NCI-H345 (cell line): ENCODE measurements at regions not wholly inside any gene's neighbourhood (a gene's known extent, or its start where the extent isn't known, plus 50 kb on each side); places are given as distances from the start of the nearest gene placed in this dataset.

Source experiments
- DNase-seq: peaks from one replicate; lab custom pipeline; 2025; lab: John Stamatoyannopoulos, UW

DNA sequence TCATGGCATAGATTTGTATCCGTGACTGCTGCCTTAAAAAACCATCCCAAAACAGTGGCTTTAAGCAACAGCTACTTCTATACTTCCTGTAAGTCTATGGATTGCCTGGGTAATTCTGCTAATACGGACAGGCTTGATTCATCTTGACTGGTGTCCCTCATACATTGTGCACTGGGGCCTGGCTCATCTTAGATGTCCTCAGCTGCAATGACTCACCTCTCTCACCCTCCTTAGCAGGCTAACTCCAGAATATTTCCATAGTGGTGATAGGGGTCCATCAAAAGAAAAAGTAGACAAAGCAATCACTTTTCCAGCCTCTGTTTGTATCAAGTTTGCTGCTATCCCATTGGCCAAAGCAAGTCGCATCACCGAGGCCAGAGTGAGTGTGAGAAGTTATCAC lies 409.1 kb upstream of the KAZN start:
- DNase-seq, result no peak

DNA sequence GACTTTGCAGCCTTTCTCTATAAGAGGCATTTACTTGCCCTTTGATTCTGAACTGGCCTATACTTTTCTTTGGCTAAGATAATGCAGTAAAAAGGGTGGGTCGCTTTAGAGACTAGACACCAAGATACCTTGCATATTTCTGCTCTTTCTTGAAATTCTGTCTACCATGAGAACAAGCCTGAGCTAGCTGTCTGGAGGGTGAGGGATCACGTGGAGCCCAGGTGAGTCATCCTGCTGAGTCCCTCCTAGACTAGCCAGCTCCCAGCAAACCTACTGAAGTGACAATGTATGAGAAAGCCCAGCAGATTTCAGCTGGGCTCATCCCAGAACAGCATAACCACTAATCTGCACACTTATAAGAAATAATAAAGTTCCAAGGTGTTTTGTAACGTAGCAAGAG lies 408.0 kb upstream of the KAZN start:
- no peak for DNase-seq

DNA sequence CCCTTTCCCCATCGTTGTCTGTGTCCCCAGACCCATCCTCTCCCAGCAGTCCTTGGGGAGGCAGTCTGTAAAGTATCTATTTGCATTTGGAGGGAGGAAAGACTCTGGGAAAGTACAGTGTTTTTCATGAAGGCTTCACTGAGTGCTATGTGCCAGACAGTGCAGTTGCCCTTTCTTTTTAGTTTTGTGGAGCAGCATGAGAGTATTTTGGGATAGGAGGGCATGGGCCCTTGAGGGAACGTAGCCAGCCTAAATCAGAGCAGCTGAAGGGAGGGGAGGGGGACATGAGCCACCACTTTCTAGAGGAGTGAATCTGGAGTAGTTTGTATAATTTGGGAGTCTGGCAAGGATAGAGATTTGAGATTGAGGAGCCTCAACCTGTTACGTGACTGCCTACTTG lies 404.0 kb upstream of the KAZN start:
- DNase-seq, result no peak

DNA sequence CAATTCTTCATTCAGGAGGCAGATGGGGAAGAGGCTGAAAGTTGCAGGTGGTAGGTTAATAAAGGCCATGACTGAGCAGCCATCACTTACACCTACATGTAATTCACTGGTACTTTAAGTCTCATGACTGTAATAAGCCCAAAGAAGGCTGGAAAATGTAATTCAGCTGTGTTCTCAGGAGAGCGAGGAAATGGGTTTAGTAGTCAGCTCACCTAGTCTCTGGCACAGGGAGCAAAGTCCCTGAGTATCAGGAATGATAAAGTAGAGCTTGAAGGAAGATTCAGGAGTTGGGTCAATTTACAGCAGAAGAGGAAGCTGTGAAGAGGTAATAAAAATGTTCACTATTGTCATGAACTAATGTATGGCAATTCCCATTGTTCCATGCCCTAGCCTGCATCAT lies 393.4 kb upstream of the KAZN start:
- no peak for DNase-seq

DNA sequence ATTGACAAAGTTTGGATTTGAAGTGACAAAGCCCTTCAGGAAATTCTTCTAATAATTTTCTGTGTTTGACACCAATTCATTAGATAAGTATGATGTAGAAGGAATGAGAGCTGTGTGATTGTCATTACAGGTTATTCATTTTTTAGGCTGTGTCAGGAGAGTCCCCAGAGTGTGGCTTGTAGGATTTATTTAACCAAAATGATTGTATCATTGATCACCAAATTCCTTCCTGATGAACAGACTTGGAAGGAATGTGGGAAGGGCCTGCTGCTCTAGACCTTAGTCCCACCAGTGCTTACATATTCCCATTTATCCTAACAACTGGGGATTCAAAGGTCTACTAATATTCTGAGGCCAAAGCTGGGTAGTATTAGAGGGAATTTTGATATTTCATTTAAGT lies 383.3 kb upstream of the KAZN start:
- DNase-seq, result no peak

DNA sequence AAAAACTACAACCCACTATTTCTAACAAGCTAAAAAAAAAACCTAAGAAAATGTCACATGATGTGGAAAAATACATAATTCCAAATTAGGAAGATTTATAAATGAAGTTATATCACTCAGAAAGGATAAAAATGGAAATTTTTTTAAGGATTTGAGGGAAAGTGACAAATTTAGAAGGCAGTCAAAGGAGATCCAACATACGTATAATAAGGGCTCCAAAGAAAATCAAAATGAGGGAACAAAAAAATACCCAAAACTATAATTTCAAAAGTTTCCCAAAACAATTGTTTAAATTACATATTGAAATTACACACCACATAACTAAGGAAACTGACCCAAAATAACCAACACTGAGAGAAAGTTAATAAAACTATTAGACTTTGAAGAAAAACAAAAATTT lies 381.1 kb upstream of the KAZN start:
- no peak for DNase-seq

DNA sequence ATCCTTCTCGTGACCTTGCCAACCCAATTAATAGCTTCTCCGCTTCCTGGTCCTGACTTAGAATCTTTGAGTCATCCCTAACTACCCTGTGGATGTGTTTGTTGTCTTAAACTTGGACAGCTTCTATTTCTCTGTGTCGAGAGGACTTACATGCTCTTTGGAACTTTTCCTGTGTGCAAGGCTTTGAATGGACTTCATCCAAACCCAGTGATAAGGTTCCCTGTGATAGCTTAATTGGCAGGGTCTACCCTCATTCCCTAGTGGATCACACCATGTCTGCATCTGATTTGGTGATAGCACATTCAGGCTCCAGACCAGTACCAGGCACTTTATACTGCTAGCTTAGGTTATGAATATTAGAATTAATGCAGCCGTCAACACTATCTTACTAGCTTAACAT lies 378.2 kb upstream of the KAZN start:
- no peak for DNase-seq

DNA sequence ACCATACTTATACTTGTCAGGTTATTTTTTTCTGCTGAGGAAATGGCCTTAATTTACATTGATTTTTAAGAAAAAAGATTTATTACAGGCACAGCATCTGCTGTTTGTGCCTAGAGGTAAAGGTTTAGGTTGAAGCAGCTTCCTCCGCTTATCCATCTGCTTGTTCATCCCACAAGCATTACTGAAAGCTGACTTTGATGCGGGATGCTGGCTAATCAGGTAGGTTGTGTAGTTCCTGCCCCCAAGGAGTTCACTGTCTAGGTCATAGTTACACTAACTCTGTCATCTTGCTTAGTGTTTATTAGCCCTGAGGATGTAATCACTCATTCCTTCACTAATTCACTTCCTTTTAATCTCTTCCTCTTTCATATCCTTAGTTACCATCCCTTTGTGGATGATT lies 377.7 kb upstream of the KAZN start:
- no peak for DNase-seq

DNA sequence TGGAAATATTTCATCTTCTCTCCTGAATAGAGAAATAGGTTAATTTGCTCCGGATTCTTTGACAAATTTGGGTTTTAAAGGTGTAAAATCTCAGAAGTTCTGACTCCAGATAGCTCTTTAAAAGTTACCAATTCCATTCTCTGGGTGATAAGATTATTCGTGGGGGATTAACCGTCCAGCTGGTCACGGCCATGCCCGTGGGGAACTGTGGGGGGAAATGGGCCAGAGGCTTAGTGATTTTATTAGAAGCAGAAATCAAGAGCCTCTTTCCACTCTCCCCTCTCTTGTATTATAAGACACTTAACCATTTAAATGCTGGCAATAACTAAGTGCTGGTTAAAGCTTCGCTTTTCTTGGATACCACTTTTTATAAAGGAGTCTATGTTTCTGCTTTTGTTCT lies 376.4 kb upstream of the KAZN start:
- no peak for DNase-seq

DNA sequence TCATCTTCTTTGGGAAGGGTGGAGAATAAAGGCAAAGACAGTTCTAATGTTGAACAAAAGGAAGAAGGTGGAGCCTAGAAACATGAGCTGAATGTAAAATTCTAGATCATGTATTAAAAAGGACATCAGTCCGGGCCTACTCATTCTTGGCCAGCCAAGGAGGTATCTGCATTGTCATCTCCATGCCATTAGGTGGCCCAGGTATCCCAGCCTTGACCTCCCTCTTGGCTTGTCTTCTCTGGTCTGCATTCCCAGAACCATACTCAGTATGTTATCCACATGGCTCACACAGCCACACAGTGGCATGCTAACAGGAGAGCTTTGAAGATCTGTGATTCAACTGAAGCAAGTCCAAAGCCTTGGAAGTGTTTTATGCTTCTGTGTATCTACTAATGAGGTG lies 369.8 kb upstream of the KAZN start:
- DNase-seq, result no peak

DNA sequence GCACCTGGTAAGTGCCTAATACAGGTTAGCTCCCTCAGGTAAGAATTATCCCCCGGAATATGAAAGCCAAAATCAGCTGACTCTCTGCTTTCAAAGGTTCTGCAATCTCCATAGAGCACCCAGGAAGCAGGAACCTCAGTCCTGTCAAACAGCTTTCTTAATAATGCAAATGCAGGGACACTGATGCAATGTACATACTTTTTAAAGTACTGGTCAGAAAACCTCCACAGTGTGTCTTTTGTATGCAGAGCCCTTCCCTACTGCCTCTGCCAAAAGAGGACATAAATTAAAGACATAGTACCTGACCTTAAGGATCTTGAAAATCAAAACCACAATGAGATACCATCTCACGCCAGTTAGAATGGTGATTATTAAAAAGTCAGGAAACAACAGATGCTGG lies 365.0 kb upstream of the KAZN start:
- no peak for DNase-seq

DNA sequence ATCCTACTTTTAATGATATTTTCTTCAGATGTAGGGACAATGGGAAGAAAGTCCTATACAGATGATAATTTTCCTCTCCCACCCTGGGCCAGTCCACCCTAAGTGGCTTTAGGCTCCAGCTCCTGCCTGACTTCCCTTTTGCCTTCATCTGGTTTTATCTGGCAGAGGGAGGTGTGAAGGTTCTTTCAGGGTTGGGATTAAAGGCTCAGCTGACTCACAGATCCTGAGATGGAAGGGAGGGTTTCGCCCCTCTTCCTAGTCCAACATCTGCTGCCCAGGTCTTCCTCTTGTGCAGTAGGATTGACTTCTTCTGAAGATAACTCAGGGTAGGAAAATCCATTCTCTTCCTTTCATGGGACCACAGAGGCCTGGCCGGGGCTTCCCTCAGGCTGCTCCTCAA lies 362.4 kb upstream of the KAZN start:
- no peak for DNase-seq

DNA sequence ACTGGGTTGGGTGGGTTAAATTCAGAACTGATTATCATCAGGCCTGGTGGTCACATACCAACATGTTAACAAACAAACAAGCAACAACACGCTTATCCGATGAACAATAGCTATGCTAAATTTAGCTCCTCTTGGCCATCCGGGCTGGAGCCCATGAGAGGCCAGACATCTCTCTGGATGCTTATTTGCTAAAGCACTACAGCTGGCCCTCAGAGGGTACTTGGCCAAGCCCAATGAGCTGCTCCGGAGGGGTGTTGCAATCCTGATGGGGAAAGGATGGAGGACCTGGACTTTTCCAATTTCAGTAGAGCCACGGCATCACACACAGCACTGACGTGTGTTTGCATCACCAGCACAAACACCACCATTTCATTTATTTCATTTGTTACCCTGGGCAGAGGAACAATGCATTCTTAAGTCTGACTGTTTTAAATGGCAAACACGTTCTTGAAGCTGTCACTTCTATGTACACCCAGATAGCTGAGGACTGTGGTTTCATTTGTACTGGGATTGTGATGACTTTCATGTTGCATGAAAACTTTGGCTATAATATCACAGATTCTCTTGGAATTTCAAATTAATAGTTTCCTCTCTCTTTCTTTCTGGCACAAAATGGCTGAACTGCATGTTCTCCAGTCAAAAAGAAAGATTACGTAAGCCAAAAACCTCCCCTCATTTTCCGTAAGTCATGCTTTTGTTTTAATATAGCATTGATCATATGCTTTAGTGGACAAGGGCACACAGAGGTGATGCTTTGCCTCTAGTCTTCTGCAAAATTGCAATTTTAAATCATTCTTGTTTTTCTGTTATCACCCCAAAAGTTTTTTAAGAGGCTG lies 359.8 kb upstream of the KAZN start:
- peak; percentile 3 for DNase-seq

DNA sequence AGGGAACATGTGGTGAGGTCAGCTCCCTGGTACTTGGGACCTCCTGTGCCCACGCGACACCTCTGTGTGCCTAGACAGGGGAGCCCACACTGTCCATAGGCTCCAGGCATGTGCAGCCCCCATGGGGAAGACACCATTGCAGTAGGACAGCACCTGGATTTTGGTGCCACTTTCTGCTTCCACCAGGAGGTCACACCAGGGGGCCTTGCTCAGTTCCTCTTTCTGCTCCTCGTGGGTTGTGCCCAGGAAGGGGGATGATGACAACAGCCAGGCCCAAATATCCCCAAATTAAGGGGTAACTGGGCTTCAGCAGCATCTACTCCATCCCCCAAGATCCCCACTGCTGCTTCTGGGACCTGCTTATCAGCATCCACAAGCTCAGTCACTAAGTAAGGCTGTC lies 358.2 kb upstream of the KAZN start:
- no peak for DNase-seq

DNA sequence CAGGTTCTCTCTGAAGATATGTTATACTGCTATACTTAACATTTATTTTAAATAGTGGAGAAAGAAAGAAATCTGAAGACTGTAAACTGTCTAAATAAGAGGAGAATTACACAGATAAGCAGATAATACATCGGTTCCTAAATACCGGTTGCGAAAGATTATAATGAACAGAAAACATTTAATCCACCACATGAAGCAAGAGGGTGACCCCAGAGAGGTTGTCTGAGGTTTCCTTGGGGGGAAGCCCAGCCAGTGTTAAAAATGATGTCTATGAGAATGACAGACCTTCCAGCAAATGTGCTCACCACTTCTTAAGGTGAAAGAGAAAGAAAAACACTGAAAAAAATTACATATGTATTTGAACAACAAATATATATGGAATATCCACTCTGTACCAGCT lies 356.4 kb upstream of the KAZN start:
- no peak for DNase-seq

DNA sequence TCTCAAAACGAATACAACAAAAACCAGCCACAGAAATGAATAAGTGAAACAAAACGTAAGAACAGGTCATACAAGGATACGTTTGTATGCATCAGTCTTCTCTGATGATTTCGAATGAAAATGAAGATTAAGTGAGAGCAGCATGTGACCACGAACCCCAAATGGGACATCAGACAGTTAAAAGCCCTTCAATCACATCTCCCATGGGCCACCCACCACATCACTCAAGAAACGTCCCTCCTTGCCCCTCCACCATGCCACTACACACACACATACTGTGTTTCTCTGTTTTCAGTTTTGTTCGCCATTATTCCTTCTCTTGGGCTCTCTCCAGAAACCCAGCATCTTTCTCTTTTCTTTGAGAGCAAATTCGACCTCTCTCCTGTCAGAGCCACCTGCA lies 355.6 kb upstream of the KAZN start:
- no peak for DNase-seq

DNA sequence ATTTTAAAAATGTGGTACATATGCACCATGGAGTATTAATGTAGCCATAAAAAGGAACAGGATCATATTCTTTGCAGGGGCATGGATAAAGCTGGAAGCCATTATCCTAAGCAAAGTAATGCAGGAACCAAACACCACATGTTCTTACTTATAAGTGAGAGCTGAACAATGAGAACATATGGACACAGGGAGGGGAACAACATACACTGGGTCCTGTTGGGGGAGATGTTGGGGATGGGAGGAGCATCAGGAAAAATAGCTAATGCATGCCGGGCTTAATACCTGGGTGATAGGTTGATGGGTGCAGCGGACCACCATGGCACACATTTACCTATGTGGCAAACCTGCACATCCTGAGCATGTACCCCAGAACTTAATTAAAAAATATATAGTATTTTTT lies 352.5 kb upstream of the KAZN start:
- no peak for DNase-seq

DNA sequence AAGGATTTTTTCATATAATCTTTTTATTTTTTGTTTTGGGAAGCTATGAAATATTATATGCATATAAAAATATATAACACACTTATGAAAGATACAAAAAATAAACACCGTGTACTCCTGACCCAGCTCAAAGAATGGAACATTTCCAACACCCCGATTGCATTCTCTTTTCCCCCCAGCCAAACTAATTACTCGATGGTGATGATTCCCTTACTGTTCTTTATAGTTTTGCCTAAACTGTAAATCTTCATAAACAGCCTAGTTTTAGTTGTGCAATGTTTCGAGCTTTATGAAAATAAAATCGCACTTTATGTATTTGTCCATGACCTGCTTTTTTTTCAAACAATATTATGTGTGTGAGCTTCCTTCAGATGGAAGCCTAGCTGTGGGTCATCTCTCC lies 352.0 kb upstream of the KAZN start:
- DNase-seq, result no peak

DNA sequence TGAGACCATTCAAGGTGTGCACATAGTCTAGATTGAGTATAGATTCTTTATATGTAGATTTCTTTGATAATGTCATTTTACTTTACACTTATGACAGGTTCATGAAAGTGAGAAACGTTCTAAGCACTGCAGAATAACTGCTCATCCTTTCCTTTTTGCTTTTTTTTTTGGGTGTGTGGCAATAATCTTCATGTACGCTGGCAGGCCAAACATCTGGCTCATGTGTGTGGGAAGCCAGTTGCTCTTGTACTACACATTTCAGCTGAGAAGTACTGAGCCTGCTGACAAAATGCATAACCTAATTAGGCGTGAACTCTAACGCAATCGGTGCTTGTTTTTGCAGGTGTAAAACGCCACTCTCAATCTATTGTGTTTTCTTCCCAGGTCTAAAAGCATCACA lies 350.8 kb upstream of the KAZN start:
- DNase-seq, result peak; percentile 28

DNA sequence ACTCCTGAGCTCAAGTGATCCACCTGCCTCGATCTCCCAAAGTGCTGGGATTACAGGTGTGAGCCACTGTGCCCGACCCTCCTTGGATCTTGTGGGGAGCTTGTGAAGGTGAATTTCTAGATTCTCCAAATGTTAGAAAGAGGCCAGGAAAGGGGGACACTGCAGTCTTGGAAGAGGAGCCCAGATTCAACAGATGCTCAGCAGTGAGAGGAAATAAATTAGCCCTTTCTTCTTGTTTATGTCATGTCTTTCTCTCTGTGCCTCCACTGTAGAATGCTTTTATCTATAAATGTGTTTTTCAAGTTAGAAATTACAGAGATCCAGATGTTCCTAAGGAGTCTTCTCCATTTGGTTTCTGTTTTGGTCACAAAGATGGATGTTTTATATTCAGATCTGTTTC lies 346.6 kb upstream of the KAZN start:
- no peak for DNase-seq

DNA sequence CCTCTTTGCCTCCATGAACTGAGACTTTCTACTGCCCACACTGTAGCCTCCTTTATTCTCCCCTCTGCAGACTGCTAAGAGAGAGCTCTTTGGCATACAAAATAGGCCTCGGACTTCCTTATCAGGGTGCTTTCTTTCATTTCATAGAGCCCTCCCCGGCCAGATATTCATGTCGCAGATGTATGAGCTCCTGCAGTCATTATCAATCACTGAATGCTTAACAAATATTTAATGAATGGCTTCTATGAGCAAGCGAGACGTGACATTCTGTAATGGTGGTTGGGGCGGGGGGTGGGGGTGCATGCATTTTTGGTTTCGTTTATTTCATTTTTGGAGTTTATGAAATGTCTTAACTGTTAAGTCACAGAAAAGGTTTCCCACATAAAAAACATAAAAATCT lies 344.8 kb upstream of the KAZN start:
- no peak for DNase-seq

DNA sequence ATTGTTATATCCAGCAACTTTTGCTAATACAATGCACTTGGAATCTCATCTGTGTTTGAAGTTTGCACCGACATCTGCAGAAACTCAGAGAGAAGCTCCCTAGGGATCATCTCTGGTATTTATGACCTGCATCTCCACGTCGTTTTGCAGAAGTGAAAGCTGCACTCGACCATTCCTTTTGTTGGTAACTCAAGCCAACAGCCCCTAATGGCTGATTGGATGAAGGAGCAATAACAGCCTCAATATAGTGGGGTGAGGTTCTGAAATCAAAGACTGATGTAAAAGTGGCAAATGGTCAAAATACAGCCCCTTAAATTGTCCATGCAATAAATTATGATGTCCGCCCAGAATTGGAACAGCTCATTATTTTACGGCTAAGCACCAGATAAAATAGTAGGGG lies 344.2 kb upstream of the KAZN start:
- no peak for DNase-seq

DNA sequence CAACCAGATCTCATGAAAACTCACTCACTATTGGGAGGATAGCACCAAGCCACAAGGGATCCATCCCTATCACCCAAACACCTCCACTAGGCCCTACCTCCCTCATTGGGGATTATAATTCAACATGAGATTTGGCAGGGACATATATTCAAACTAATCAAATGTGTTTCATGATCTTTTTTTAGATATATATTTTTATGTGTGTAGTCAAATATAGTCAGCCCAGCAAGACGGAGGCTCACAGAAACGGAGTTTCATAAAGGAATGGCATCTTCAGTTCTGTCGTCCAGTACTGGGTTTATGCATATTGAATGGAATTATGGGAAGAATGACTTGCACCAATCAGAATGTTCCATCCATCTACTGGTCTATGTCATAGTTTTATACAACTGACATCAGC lies 343.3 kb upstream of the KAZN start:
- no peak for DNase-seq

DNA sequence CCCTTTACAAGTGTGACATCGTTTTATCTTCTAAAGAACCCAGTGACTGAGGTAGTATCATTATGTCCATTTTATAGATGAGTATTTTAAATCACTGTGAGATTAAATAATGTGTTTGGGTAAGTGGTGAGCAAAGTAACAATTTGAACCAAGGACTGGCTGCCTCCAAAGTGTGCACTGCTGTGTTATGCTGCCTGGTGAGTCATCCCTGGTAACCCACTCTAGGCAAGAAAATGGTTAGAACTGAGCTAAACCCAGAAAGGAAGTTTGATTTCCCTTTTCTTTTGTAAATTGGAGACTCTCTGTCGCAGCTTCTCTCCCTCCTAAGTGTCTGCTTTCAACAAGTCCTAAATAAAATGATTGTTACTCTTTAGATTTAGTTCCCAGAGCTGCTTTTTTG lies 342.8 kb upstream of the KAZN start:
- DNase-seq, result no peak
